H7 (cell line): ENCODE measurements at regions not wholly inside any gene's neighbourhood (a gene's known extent, or its start where the extent isn't known, plus 50 kb on each side); places are given as distances from the start of the nearest gene placed in this dataset.

ENCODE experiments used
- DNase-seq: peaks from one replicate; pipeline ENCODE4 v3.0.0; 2012
- H3K27me3 ChIP-seq: 2 replicates; pipeline ENCODE4 v1.6.0; 2011; ENCODE audit warnings: mild to moderate bottlenecking, low read length; ENCODE audit not compliant: control insufficient read depth, insufficient read depth
- H3K36me3 ChIP-seq: replicated peaks from 2 replicates; pipeline ENCODE4 v1.5.1; 2011; ENCODE audit warnings: low read length; ENCODE audit not compliant: control insufficient read depth, insufficient read depth
- H3K4me3 ChIP-seq: 2 replicates; pipeline ENCODE4 v1.5.1; 2011; ENCODE audit warnings: low read depth, mild to moderate bottlenecking, control low read depth, low read length, moderate library complexity; ENCODE audit not compliant: insufficient read depth

- no peaks in the 10 kb centered on the region for H3K27me3 ChIP-seq
- DNase-seq: no peak
- H3K4me3 ChIP-seq: no peak overlapping the region
- H3K36me3 ChIP-seq: no peaks in the 10 kb centered on the region
These were observed 69.2 kb downstream of the INHBA start for GRCh38 chr7:41633690-41634089.

GRCh38 chr7:41630741-41631140 lies 72.1 kb downstream of the INHBA start:
- Histone ChIP-seq H3K36me3 (no peaks in the 10 kb centered on the region), H3K27me3 (no peaks in the 10 kb centered on the region), H3K4me3 (no peak overlapping the region)
- no peak for DNase-seq

- no peak for DNase-seq
- no peaks in the 10 kb centered on the region for H3K27me3 ChIP-seq
- no peaks in the 10 kb centered on the region for H3K36me3 ChIP-seq
- H3K4me3 ChIP-seq: no peak overlapping the region
These were observed 73.2 kb downstream of the INHBA start for GRCh38 chr7:41629711-41630111.

GRCh38 chr7:41628901-41629300 lies 74.0 kb downstream of the INHBA start:
- no peaks in the 10 kb centered on the region for H3K27me3 ChIP-seq
- H3K4me3 ChIP-seq: no peak overlapping the region
- no peak for DNase-seq
- H3K36me3 ChIP-seq: no peaks in the 10 kb centered on the region

GRCh38 chr7:41627645-41628298 lies 75.1 kb downstream of the INHBA start:
- DNase-seq: no peak
- H3K4me3 ChIP-seq: no peak overlapping the region
- no peaks in the 10 kb centered on the region for H3K36me3 ChIP-seq

GRCh38 chr7:41624818-41625217 lies 78.1 kb downstream of the INHBA start:
- H3K4me3 ChIP-seq: no peak overlapping the region
- no peaks in the 10 kb centered on the region for H3K27me3 ChIP-seq
- no peaks in the 10 kb centered on the region for H3K36me3 ChIP-seq
- DNase-seq: no peak

More at GRCh38 chr7:41627645-41628298, 75.1 kb downstream of the INHBA start:
- H3K27me3 ChIP-seq: no peaks in the 10 kb centered on the region

- no peaks in the 10 kb centered on the region for H3K36me3 ChIP-seq
- H3K27me3 ChIP-seq: no peaks in the 10 kb centered on the region
- no peak for DNase-seq
- H3K4me3 ChIP-seq: no peak overlapping the region
These were observed 80.7 kb downstream of the INHBA start for GRCh38 chr7:41621953-41622831.

- DNase-seq: no peak
- Histone ChIP-seq H3K27me3 (no peaks in the 10 kb centered on the region), H3K36me3 (no peaks in the 10 kb centered on the region), H3K4me3 (no peak overlapping the region)
These were observed 84.9 kb downstream of the INHBA start for GRCh38 chr7:41617987-41618386.

- H3K4me3 ChIP-seq: no peak overlapping the region
- no peak for DNase-seq
- H3K27me3 ChIP-seq: no peaks in the 10 kb centered on the region
- no peaks in the 10 kb centered on the region for H3K36me3 ChIP-seq
These were observed 90.1 kb downstream of the INHBA start for GRCh38 chr7:41612798-41613197.

- H3K27me3 ChIP-seq: no peaks in the 10 kb centered on the region
- H3K4me3 ChIP-seq: no peak overlapping the region
- H3K36me3 ChIP-seq: no peaks in the 10 kb centered on the region
- DNase-seq: no peak
These were observed 90.5 kb downstream of the INHBA start for GRCh38 chr7:41612386-41612785.

- no peak for DNase-seq
- Histone ChIP-seq H3K36me3 (no peaks in the 10 kb centered on the region), H3K27me3 (no peaks in the 10 kb centered on the region), H3K4me3 (no peak overlapping the region)
These were observed 94.4 kb downstream of the INHBA start for GRCh38 chr7:41608447-41608846.

GRCh38 chr7:41603985-41604384 lies 98.9 kb downstream of the INHBA start:
- Histone ChIP-seq H3K4me3 (no peak overlapping the region), H3K36me3 (no peaks in the 10 kb centered on the region), H3K27me3 (no peaks in the 10 kb centered on the region)
- DNase-seq: no peak

GRCh38 chr7:41599760-41600159 lies 103.1 kb downstream of the INHBA start:
- Histone ChIP-seq H3K36me3 (no peaks in the 10 kb centered on the region), H3K27me3 (no peaks in the 10 kb centered on the region), H3K4me3 (no peak overlapping the region)
- peak; percentile 23 for DNase-seq

GRCh38 chr7:41592794-41593193 lies 110.1 kb downstream of the INHBA start:
- DNase-seq: no peak
- H3K27me3 ChIP-seq: no peaks in the 10 kb centered on the region
- H3K4me3 ChIP-seq: no peak overlapping the region
- no peaks in the 10 kb centered on the region for H3K36me3 ChIP-seq

GRCh38 chr7:41592236-41592635 lies 110.7 kb downstream of the INHBA start:
- no peaks in the 10 kb centered on the region for H3K36me3 ChIP-seq
- H3K4me3 ChIP-seq: no peak overlapping the region
- no peak for DNase-seq
- no peaks in the 10 kb centered on the region for H3K27me3 ChIP-seq
